HEK293T (cell line): ENCODE measurements at regions not wholly inside any gene's neighbourhood (a gene's known extent, or its start where the extent isn't known, plus 50 kb on each side); places are given as distances from the start of the nearest gene placed in this dataset.

Source experiments
- ARNT ChIP-seq: fragments of 450-650 bp; IDR thresholded peaks from 2 replicates; pipeline ENCODE4 v1.6.1; 2017; ENCODE audit warnings: mild to moderate bottlenecking
- BHLHE40 ChIP-seq: fragments of 450-650 bp; IDR thresholded peaks from 2 replicates; pipeline ENCODE4 v1.6.1; 2016; ENCODE audit warnings: mild to moderate bottlenecking, moderate library complexity, borderline replicate concordance
- ELF4 ChIP-seq: fragments of 450-650 bp; IDR thresholded peaks from 2 replicates; pipeline ENCODE4 v1.6.1; 2017; ENCODE audit warnings: antibody characterized with exemption
- L3MBTL2 ChIP-seq: fragments of 450-650 bp; conservative IDR thresholded peaks from 2 replicates; pipeline ENCODE4 v1.6.1; 2016; ENCODE audit warnings: mild to moderate bottlenecking
- NFRKB ChIP-seq: fragments of 450-650 bp; IDR thresholded peaks from 2 replicates; pipeline ENCODE4 v1.6.1; 2016; ENCODE audit warnings: mild to moderate bottlenecking, moderate library complexity
- SP1 ChIP-seq: fragments of 450-650 bp; IDR thresholded peaks from 2 replicates; pipeline ENCODE4 v1.6.1; 2017
- SUZ12 ChIP-seq: fragments of 450-650 bp; IDR thresholded peaks from 2 replicates; pipeline ENCODE4 v1.6.1; 2016; ENCODE audit warnings: mild to moderate bottlenecking
- TF ChIP-seq, protein P1 (sequence below): fragments of 450-650 bp; IDR thresholded peaks from 2 replicates; pipeline ENCODE4 v1.6.1; 2016

GRCh38 chr5:86909418-86910295 lies 291.9 kb downstream of the COX7C start:
- TF ChIP-seq SP1 (no peak), BHLHE40 (no peak), ARNT (no peak), ELF4 (no peak), L3MBTL2 (no peak), NFRKB (no peak), SUZ12 (no peak)
- TF ChIP-seq, protein P1, sequence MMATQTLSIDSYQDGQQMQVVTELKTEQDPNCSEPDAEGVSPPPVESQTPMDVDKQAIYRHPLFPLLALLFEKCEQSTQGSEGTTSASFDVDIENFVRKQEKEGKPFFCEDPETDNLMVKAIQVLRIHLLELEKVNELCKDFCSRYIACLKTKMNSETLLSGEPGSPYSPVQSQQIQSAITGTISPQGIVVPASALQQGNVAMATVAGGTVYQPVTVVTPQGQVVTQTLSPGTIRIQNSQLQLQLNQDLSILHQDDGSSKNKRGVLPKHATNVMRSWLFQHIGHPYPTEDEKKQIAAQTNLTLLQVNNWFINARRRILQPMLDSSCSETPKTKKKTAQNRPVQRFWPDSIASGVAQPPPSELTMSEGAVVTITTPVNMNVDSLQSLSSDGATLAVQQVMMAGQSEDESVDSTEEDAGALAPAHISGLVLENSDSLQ: no peak
